NT2/D1 (cell line): ENCODE measurements at regions not wholly inside any gene's neighbourhood (a gene's known extent, or its start where the extent isn't known, plus 50 kb on each side); places are given as distances from the start of the nearest gene placed in this dataset.

Experiments used
- SUZ12 ChIP-seq: IDR thresholded peaks from 2 replicates; pipeline ENCODE4 v1.6.1; 2011; ENCODE audit not compliant: insufficient read length, insufficient read depth; ENCODE audit errors: extremely low read depth
- YY1 ChIP-seq: IDR thresholded peaks from 2 replicates; pipeline ENCODE4 v1.6.1; 2011; ENCODE audit not compliant: insufficient read length, insufficient read depth
- ZNF274 ChIP-seq: IDR thresholded peaks from 2 replicates; pipeline ENCODE4 v1.6.1; 2011; ENCODE audit warnings: mild to moderate bottlenecking, low read depth, low read length

DNA sequence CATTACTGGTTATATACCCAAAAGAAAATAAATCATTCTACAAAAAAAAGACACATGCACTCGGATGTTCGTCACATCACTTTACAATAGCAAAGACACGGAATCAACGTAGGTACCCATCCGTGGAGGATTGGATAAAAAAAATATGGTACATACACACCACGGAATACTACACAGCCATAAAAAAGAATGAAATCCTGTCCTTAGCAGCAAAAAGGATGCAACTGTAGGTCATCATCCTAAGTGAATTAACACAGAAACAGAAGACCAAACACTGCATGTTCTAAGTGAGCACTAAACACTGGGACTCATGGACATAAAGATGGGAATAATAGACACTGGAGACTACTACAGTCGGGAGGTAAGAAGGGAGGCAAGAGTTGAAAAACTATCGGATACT, 148.6 kb downstream of the CHD1L start:
- TF ChIP-seq ZNF274 (no peak), YY1 (no peak), SUZ12 (no peak)
